ENCODE measurements at regions not wholly inside any gene's neighbourhood (a gene's known extent, or its start where the extent isn't known, plus 50 kb on each side); places are given as distances from the start of the nearest gene placed in this dataset.

GRCh38 chr11:25350899-25351803 lies 854.3 kb downstream of the LUZP2 start:
- H4K20me1 ChIP-seq (ENCODE audit: insufficient read depth, low read length) = no peaks in the 10 kb centered on the region
- TF ChIP-seq EZH2 (IDR thresholded peaks at IDR 0.05; ENCODE audit: borderline replicate concordance, low read depth, low read length, severe bottlenecking) = no peak
- TF ChIP-seq CTCF (IDR thresholded peaks at IDR 0.05; ENCODE audit: borderline replicate concordance, extremely low read depth, low read length, poor library complexity, severe bottlenecking) = no peak
- ATAC-seq (ENCODE audit: insufficient read depth, low read depth) (no peak), DNase-seq (no peak)
- no peak overlapping the region for H2AFZ ChIP-seq (ENCODE audit: low read depth, low read length)
- no peaks in the 10 kb centered on the region for H3K36me3 ChIP-seq (ENCODE audit: insufficient read depth, low read length)
- no peak overlapping the region for H3K4me2 ChIP-seq (ENCODE audit: insufficient read depth, low read length)
- H3K27ac ChIP-seq (ENCODE audit: low read length) = no peak overlapping the region
- H3K9me3 ChIP-seq (ENCODE audit: insufficient read depth, low read length, severe bottlenecking) = no peaks in the 10 kb centered on the region
- H3K27me3 ChIP-seq (ENCODE audit: insufficient read depth, low read length, poor library complexity) = no peaks in the 10 kb centered on the region
- H3K9ac ChIP-seq (ENCODE audit: low read depth, low read length) = no peak overlapping the region
- H3K4me1 ChIP-seq (ENCODE audit: insufficient read depth, low read length) = no peaks in the 10 kb centered on the region
- H3K79me2 ChIP-seq (ENCODE audit: insufficient read depth, low read length) = no peaks in the 10 kb centered on the region
- no peak overlapping the region for H3K4me3 ChIP-seq (ENCODE audit: low read depth in 1 of 2, low read length in 2 of 2)

- DNase-seq = no peak
- H3K9me3 ChIP-seq (ENCODE audit: insufficient read depth, low read length, severe bottlenecking) = no peaks in the 10 kb centered on the region
These were observed 860.3 kb downstream of the LUZP2 start for GRCh38 chr11:25357133-25357532.

GRCh38 chr11:25377466-25377865 lies 880.6 kb downstream of the LUZP2 start:
- no peak overlapping the region for H3K4me3 ChIP-seq (ENCODE audit: low read depth in 1 of 2, low read length in 2 of 2)
- ATAC-seq (ENCODE audit: insufficient read depth, low read depth) (no peak), DNase-seq (no peak)

More at GRCh38 chr11:25357133-25357532, 860.3 kb downstream of the LUZP2 start:
- TF ChIP-seq CTCF (IDR thresholded peaks at IDR 0.05; ENCODE audit: borderline replicate concordance, extremely low read depth, low read length, poor library complexity, severe bottlenecking) = no peak
- TF ChIP-seq EZH2 (IDR thresholded peaks at IDR 0.05; ENCODE audit: borderline replicate concordance, low read depth, low read length, severe bottlenecking) = no peak
- H3K36me3 ChIP-seq (ENCODE audit: insufficient read depth, low read length) = no peaks in the 10 kb centered on the region
- H4K20me1 ChIP-seq (ENCODE audit: insufficient read depth, low read length) = no peaks in the 10 kb centered on the region
- H3K79me2 ChIP-seq (ENCODE audit: insufficient read depth, low read length) = no peaks in the 10 kb centered on the region
- H3K4me1 ChIP-seq (ENCODE audit: insufficient read depth, low read length) = no peaks in the 10 kb centered on the region
- no peak overlapping the region for H2AFZ ChIP-seq (ENCODE audit: low read depth, low read length)
- no peak for ATAC-seq (ENCODE audit: insufficient read depth, low read depth)
- no peak overlapping the region for H3K4me2 ChIP-seq (ENCODE audit: insufficient read depth, low read length)
- H3K27ac ChIP-seq (ENCODE audit: low read length) = no peak overlapping the region
- no peak overlapping the region for H3K4me3 ChIP-seq (ENCODE audit: low read depth in 1 of 2, low read length in 2 of 2)
- no peaks in the 10 kb centered on the region for H3K27me3 ChIP-seq (ENCODE audit: insufficient read depth, low read length, poor library complexity)
- no peak overlapping the region for H3K9ac ChIP-seq (ENCODE audit: low read depth, low read length)

More at GRCh38 chr11:25377466-25377865, 880.6 kb downstream of the LUZP2 start:
- H3K27ac ChIP-seq (ENCODE audit: low read length) = no peak overlapping the region
- H3K79me2 ChIP-seq (ENCODE audit: insufficient read depth, low read length) = no peaks in the 10 kb centered on the region
- no peak overlapping the region for H2AFZ ChIP-seq (ENCODE audit: low read depth, low read length)
- no peak overlapping the region for H3K4me2 ChIP-seq (ENCODE audit: insufficient read depth, low read length)
- no peaks in the 10 kb centered on the region for H3K27me3 ChIP-seq (ENCODE audit: insufficient read depth, low read length, poor library complexity)
- H3K36me3 ChIP-seq (ENCODE audit: insufficient read depth, low read length) = no peaks in the 10 kb centered on the region
- no peaks in the 10 kb centered on the region for H3K9me3 ChIP-seq (ENCODE audit: insufficient read depth, low read length, severe bottlenecking)
- no peaks in the 10 kb centered on the region for H3K4me1 ChIP-seq (ENCODE audit: insufficient read depth, low read length)
- H3K9ac ChIP-seq (ENCODE audit: low read depth, low read length) = no peak overlapping the region
- TF ChIP-seq EZH2 (IDR thresholded peaks at IDR 0.05; ENCODE audit: borderline replicate concordance, low read depth, low read length, severe bottlenecking) (no peak), CTCF (IDR thresholded peaks at IDR 0.05; ENCODE audit: borderline replicate concordance, extremely low read depth, low read length, poor library complexity, severe bottlenecking) (no peak)
- no peaks in the 10 kb centered on the region for H4K20me1 ChIP-seq (ENCODE audit: insufficient read depth, low read length)

All from DND-41 (cell line).